Endothelial cell (in vitro differentiated cells): ENCODE measurements at regions not wholly inside any gene's neighbourhood (a gene's known extent, or its start where the extent isn't known, plus 50 kb on each side); places are given as distances from the start of the nearest gene placed in this dataset.
"Not testable (repeated sequence)": the region's sequence is repeated elsewhere in the genome, so short reads cannot be mapped to it uniquely, and the experiment has no call there.

ENCODE experiments used
- DNase-seq: peaks from one replicate; pipeline ENCODE4 v3.0.0; 2021; ENCODE audit warnings: low spot score
- H3K27ac Mint-ChIP-seq: one replicate; pipeline ENCODE4 v1.8.0; 2021; ENCODE audit warnings: mixed read lengths, inconsistent platforms; ENCODE audit not compliant: unreplicated experiment
- H3K27me3 Mint-ChIP-seq: one replicate; pipeline ENCODE4 v1.8.0; 2021; ENCODE audit warnings: mild to moderate bottlenecking, moderate library complexity, mixed read lengths, inconsistent platforms; ENCODE audit not compliant: unreplicated experiment
- H3K36me3 Mint-ChIP-seq: one replicate; pipeline ENCODE4 v1.8.0; 2021; ENCODE audit warnings: mild to moderate bottlenecking, low read depth, mixed read lengths, inconsistent platforms; ENCODE audit not compliant: unreplicated experiment
- H3K4me1 Mint-ChIP-seq: one replicate; pipeline ENCODE4 v1.8.0; 2021; ENCODE audit warnings: mild to moderate bottlenecking, mixed read lengths, inconsistent platforms; ENCODE audit not compliant: unreplicated experiment
- H3K4me3 Mint-ChIP-seq: one replicate; pipeline ENCODE4 v1.8.0; 2021; ENCODE audit warnings: mild to moderate bottlenecking, mixed read lengths, inconsistent platforms; ENCODE audit not compliant: unreplicated experiment
- H3K9me3 Mint-ChIP-seq: one replicate; pipeline ENCODE4 v1.8.0; 2021; ENCODE audit warnings: mixed read lengths, inconsistent platforms; ENCODE audit not compliant: unreplicated experiment
- TF ChIP-seq, protein P1 (sequence below): fragments of 200-600 bp; sonication (generic); IDR thresholded peaks from one replicate; pipeline ENCODE4 v1.5.0; 2021; ENCODE audit warnings: antibody characterized with exemption; ENCODE audit not compliant: unreplicated experiment

DNA sequence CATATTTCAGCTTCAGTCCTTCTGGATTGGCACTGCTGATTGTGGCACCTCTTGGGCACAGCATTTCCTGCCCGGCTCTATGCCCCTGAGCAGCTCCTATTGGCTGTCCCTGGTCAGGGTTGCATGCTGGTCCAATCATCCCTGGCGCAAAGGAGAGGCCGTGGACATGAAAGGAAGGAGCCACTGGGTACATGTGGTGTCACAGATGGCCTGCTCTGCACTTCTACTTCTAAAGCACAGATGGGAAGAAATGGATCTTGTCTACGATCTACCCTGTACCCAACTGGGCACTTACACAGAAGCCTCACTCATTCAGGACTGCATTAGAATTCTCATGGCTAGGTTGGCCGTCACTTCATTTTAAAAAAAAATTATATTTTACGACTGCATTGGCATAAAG lies 232.5 kb downstream of the SHQ1 start:
- Mint-ChIP-seq H3K9me3 (no peaks in the 10 kb centered on the region), H3K27me3 (peaks cover 4% of the 10 kb centered on the region), H3K4me3 (no peak overlapping the region), H3K27ac (no peak overlapping the region), H3K36me3 (no peaks in the 10 kb centered on the region), H3K4me1 (peaks cover 5% of the 10 kb centered on the region)
- DNase-seq: no peak
- TF ChIP-seq, protein P1, sequence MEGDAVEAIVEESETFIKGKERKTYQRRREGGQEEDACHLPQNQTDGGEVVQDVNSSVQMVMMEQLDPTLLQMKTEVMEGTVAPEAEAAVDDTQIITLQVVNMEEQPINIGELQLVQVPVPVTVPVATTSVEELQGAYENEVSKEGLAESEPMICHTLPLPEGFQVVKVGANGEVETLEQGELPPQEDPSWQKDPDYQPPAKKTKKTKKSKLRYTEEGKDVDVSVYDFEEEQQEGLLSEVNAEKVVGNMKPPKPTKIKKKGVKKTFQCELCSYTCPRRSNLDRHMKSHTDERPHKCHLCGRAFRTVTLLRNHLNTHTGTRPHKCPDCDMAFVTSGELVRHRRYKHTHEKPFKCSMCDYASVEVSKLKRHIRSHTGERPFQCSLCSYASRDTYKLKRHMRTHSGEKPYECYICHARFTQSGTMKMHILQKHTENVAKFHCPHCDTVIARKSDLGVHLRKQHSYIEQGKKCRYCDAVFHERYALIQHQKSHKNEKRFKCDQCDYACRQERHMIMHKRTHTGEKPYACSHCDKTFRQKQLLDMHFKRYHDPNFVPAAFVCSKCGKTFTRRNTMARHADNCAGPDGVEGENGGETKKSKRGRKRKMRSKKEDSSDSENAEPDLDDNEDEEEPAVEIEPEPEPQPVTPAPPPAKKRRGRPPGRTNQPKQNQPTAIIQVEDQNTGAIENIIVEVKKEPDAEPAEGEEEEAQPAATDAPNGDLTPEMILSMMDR: no peak

DNA sequence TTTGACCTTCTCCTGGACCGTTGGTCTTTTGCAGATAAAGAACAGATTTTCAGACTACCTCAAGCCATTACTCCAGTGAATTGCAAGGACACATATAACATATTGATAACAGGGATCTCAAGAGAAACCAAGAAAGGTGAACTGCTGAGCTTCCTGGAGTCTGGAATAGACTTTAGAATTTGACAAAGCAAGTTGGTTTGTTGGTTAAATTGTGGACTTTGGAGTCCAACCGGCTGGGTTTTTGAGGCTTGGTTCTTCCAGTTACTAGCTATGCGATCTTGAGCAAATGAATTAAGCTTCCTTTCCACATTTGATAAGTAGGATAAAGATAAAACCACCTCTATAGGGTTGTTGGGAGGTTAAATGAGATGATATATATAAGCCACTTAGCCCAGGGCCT lies 233.1 kb downstream of the SHQ1 start:
- H3K36me3 Mint-ChIP-seq: no peaks in the 10 kb centered on the region
- peaks cover 5% of the 10 kb centered on the region for H3K4me1 Mint-ChIP-seq
- peaks cover 1% of the 10 kb centered on the region for H3K27me3 Mint-ChIP-seq
- DNase-seq: no peak
- H3K4me3 Mint-ChIP-seq: no peak overlapping the region
- TF ChIP-seq, protein P1: no peak
- no peak overlapping the region for H3K27ac Mint-ChIP-seq
- no peaks in the 10 kb centered on the region for H3K9me3 Mint-ChIP-seq

DNA sequence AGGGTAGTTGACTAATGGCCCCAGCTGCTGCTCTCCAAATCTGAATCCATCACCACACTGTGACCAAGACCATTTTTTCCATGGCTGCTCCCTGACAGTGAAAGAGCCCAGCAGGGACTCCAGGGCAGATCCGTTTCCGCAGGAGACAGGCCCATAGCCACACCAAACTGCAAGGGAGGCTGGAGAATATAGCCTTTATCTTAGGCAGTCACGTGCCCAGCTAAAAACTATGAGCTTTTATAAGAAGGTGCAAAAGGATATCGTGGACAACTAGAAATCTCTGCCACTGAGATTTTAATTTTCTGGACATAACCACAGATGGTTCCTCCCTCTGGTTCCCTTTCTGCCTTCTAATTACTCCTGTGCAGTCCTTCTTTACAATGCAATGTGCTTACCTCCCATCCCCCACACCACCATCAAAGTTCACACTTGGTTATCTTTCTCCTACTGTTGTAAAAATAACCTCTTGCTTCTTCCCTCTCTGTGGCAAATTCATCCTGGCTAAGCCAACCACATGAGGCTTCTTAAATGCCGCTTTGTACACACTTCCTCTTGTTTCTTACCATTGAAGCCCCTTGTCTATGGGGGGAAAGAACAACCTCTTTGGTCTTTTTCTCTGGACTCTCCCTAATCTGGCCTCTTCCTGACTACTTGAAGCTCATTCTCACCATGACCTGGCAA lies 233.7 kb downstream of the SHQ1 start:
- peaks cover 1% of the 10 kb centered on the region for H3K27me3 Mint-ChIP-seq
- no peak overlapping the region for H3K27ac Mint-ChIP-seq
- no peak for DNase-seq
- H3K9me3 Mint-ChIP-seq: no peaks in the 10 kb centered on the region
- H3K36me3 Mint-ChIP-seq: no peaks in the 10 kb centered on the region
- no peak overlapping the region for H3K4me3 Mint-ChIP-seq
- H3K4me1 Mint-ChIP-seq: peaks cover 5% of the 10 kb centered on the region
- TF ChIP-seq, protein P1: no peak

DNA sequence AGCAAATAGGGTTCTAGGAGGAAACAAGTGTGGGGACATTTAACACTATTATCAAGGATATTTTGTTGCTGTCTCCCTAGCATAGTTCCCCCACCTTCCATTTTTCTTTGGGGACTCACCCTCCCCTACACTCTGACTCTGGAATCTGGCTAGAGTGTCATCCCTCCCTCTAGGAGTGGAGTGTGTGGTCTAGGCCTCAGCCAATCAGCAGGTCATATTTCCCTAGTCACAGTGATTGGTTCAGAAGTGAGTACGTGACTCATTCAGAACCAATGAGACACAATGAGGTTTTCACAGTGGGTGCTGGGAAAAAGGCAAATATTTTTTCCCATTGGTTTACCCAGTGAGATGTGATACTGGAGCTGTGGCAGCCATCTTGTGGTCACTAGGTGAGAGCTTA lies 234.4 kb downstream of the SHQ1 start:
- Mint-ChIP-seq H3K9me3 (no peaks in the 10 kb centered on the region), H3K36me3 (no peaks in the 10 kb centered on the region), H3K27ac (no peak overlapping the region), H3K4me1 (peaks cover 5% of the 10 kb centered on the region), H3K4me3 (no peak overlapping the region), H3K27me3 (peaks cover 1% of the 10 kb centered on the region)
- TF ChIP-seq, protein P1: no peak
- no peak for DNase-seq

DNA sequence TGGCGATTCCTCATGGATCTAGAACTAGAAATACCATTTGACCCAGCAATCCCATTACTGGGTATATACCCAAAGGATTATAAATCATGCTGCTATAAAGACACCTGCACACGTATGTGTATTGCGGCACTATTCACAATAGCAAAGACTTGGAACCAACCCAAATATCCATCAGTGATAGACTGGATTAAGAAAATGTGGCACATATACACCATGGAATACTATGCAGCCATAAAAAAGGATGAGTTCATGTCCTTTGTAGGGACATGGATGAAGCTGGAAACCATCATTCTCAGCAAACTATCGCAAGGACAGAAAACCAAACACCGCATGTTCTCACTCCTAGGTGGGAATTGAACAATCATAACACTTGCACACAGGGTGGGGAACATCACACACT lies 239.1 kb downstream of the SHQ1 start:
- H3K9me3 Mint-ChIP-seq, H3K4me3 Mint-ChIP-seq, H3K27me3 Mint-ChIP-seq: not testable (repeated sequence)

More for the DNA sequence above, 239.1 kb downstream of the SHQ1 start:
- H3K36me3 Mint-ChIP-seq, DNase-seq, H3K27ac Mint-ChIP-seq, H3K4me1 Mint-ChIP-seq: not testable (repeated sequence)
